HEK293T (cell line): ENCODE measurements at regions not wholly inside any gene's neighbourhood (a gene's known extent, or its start where the extent isn't known, plus 50 kb on each side); places are given as distances from the start of the nearest gene placed in this dataset.

Source experiments
- ARNT ChIP-seq: fragments of 450-650 bp; IDR thresholded peaks from 2 replicates; pipeline ENCODE4 v1.6.1; 2017; ENCODE audit warnings: mild to moderate bottlenecking
- BHLHE40 ChIP-seq: fragments of 450-650 bp; IDR thresholded peaks from 2 replicates; pipeline ENCODE4 v1.6.1; 2016; ENCODE audit warnings: mild to moderate bottlenecking, moderate library complexity, borderline replicate concordance
- CTBP1 ChIP-seq: fragments of 450-650 bp; IDR thresholded peaks from 2 replicates; pipeline ENCODE4 v1.6.1; 2016; ENCODE audit warnings: borderline replicate concordance
- ELF4 ChIP-seq: fragments of 450-650 bp; IDR thresholded peaks from 2 replicates; pipeline ENCODE4 v1.6.1; 2017; ENCODE audit warnings: antibody characterized with exemption
- FOXK2 ChIP-seq: fragments of 450-650 bp; IDR thresholded peaks from 2 replicates; pipeline ENCODE4 v1.6.1; 2016; ENCODE audit warnings: mild to moderate bottlenecking
- FOXM1 ChIP-seq: fragments of 450-650 bp; IDR thresholded peaks from 2 replicates; pipeline ENCODE4 v1.6.1; 2017; ENCODE audit warnings: mild to moderate bottlenecking, borderline replicate concordance
- HDGF ChIP-seq: fragments of 450-650 bp; IDR thresholded peaks from 2 replicates; pipeline ENCODE4 v1.6.1; 2017; ENCODE audit warnings: antibody characterized with exemption, borderline replicate concordance
- L3MBTL2 ChIP-seq: fragments of 450-650 bp; conservative IDR thresholded peaks from 2 replicates; pipeline ENCODE4 v1.6.1; 2016; ENCODE audit warnings: mild to moderate bottlenecking
- LEF1 ChIP-seq: fragments of 450-650 bp; IDR thresholded peaks from 2 replicates; pipeline ENCODE4 v1.6.1; 2017; ENCODE audit warnings: mild to moderate bottlenecking, borderline replicate concordance
- NFRKB ChIP-seq: fragments of 450-650 bp; IDR thresholded peaks from 2 replicates; pipeline ENCODE4 v1.6.1; 2016; ENCODE audit warnings: mild to moderate bottlenecking, moderate library complexity
- SP1 ChIP-seq: fragments of 450-650 bp; IDR thresholded peaks from 2 replicates; pipeline ENCODE4 v1.6.1; 2017
- SUZ12 ChIP-seq: fragments of 450-650 bp; IDR thresholded peaks from 2 replicates; pipeline ENCODE4 v1.6.1; 2016; ENCODE audit warnings: mild to moderate bottlenecking
- TARDBP ChIP-seq: fragments of 450-650 bp; IDR thresholded peaks from 2 replicates; pipeline ENCODE4 v1.6.1; 2016
- TF ChIP-seq, protein P1 (sequence below): fragments of 450-650 bp; IDR thresholded peaks from 2 replicates; pipeline ENCODE4 v1.6.1; 2016

DNA sequence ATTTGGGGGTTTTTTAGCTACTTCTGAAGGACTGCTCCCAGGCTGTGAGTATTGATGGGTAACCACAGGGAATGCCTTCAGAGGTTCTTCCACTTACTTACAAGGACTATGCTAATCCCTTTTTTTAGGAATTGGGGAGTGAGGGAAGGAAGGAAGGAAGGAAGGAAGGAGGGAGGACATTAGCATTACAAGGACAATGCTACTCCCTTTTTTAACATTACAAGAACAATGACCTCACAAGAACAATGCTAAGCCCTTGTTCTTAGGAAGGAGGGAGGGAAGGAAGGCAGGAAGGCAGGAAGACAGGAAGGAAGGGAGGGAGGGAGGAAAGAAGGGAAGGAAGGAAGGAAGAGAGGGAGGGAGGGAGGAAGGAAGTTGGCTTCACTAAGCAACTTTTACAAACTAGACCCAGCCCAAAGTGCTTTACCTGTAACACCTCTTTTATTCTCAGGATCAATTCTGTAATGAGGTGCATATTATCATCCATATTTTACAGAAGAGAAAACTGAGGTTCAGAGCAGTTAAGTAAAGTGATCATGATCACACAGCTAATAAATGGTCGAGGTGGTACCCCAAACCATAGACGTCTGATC, 446.8 kb upstream of the JARID2 start:
- TF ChIP-seq L3MBTL2 (no peak), SP1 (no peak), BHLHE40 (no peak), ELF4 (no peak), ARNT (no peak), HDGF (no peak), FOXM1 (no peak), LEF1 (no peak), SUZ12 (no peak), CTBP1 (no peak), NFRKB (no peak), TARDBP (no peak), FOXK2 (no peak)
- TF ChIP-seq, protein P1, sequence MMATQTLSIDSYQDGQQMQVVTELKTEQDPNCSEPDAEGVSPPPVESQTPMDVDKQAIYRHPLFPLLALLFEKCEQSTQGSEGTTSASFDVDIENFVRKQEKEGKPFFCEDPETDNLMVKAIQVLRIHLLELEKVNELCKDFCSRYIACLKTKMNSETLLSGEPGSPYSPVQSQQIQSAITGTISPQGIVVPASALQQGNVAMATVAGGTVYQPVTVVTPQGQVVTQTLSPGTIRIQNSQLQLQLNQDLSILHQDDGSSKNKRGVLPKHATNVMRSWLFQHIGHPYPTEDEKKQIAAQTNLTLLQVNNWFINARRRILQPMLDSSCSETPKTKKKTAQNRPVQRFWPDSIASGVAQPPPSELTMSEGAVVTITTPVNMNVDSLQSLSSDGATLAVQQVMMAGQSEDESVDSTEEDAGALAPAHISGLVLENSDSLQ, result no peak
